ENCODE measurements at regions not wholly inside any gene's neighbourhood (a gene's known extent, or its start where the extent isn't known, plus 50 kb on each side); places are given as distances from the start of the nearest gene placed in this dataset.

GRCh38 chr17:52724578-52724977 is 566.1 kb upstream of the CA10 start:
- no peak for TF ChIP-seq CTCF (IDR thresholded peaks at IDR 0.05)
- no peak for TF ChIP-seq POLR2A (IDR thresholded peaks at IDR 0.05)
